ENCODE measurements at regions not wholly inside any gene's neighbourhood (a gene's known extent, or its start where the extent isn't known, plus 50 kb on each side); places are given as distances from the start of the nearest gene placed in this dataset.

- no peak for DNase-seq (ENCODE audit: low read depth)
- TF ChIP-seq, protein P1, sequence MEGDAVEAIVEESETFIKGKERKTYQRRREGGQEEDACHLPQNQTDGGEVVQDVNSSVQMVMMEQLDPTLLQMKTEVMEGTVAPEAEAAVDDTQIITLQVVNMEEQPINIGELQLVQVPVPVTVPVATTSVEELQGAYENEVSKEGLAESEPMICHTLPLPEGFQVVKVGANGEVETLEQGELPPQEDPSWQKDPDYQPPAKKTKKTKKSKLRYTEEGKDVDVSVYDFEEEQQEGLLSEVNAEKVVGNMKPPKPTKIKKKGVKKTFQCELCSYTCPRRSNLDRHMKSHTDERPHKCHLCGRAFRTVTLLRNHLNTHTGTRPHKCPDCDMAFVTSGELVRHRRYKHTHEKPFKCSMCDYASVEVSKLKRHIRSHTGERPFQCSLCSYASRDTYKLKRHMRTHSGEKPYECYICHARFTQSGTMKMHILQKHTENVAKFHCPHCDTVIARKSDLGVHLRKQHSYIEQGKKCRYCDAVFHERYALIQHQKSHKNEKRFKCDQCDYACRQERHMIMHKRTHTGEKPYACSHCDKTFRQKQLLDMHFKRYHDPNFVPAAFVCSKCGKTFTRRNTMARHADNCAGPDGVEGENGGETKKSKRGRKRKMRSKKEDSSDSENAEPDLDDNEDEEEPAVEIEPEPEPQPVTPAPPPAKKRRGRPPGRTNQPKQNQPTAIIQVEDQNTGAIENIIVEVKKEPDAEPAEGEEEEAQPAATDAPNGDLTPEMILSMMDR (IDR thresholded peaks at IDR 0.05; ENCODE audit: insufficient read depth, low read length, poor library complexity, severe bottlenecking), result no peak
- peaks cover 2% of the 10 kb centered on the region for H3K27me3 ChIP-seq (ENCODE audit: control insufficient read depth, insufficient read depth, low read length)
- H3K4me3 ChIP-seq (ENCODE audit: low read depth, low read length), result no peak overlapping the region
- no peaks in the 10 kb centered on the region for H3K36me3 ChIP-seq (ENCODE audit: control insufficient read depth, insufficient read depth, low read length)
These were observed 456.3 kb downstream of the MATN1 start for GRCh38 chr1:30267046-30267445.

- Histone ChIP-seq H3K27me3 (ENCODE audit: control insufficient read depth, insufficient read depth, low read length) (peaks cover 2% of the 10 kb centered on the region), H3K36me3 (ENCODE audit: control insufficient read depth, insufficient read depth, low read length) (no peaks in the 10 kb centered on the region), H3K4me3 (ENCODE audit: low read depth, low read length) (no peak overlapping the region)
- no peak for DNase-seq (ENCODE audit: low read depth)
- TF ChIP-seq, protein P1 (IDR thresholded peaks at IDR 0.05; ENCODE audit: insufficient read depth, low read length, poor library complexity, severe bottlenecking), result no peak
These were observed 458.0 kb downstream of the MATN1 start for GRCh38 chr1:30265127-30266070.

DNA sequence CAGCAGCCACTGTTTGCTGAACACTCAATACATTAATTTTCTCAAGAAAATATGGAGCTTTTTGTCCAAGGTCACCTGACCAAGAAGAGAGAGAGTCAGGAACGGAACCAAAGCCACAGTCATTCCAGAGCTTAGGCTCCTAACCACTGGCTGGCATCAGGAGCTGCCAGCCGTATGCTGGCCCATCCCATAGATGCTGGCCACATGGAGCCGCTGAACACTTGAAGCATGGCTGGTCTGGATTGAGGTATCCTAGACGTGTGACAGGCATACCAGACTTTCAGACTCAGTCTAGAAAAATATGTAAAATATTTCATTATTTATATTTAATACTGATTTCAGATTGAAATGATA is 458.7 kb downstream of the MATN1 start:
- peaks cover 2% of the 10 kb centered on the region for H3K27me3 ChIP-seq (ENCODE audit: control insufficient read depth, insufficient read depth, low read length)
- H3K4me3 ChIP-seq (ENCODE audit: low read depth, low read length), result no peak overlapping the region
- no peak for DNase-seq (ENCODE audit: low read depth)
- H3K36me3 ChIP-seq (ENCODE audit: control insufficient read depth, insufficient read depth, low read length), result no peaks in the 10 kb centered on the region
- TF ChIP-seq, protein P1 (IDR thresholded peaks at IDR 0.05; ENCODE audit: insufficient read depth, low read length, poor library complexity, severe bottlenecking), result no peak

DNA sequence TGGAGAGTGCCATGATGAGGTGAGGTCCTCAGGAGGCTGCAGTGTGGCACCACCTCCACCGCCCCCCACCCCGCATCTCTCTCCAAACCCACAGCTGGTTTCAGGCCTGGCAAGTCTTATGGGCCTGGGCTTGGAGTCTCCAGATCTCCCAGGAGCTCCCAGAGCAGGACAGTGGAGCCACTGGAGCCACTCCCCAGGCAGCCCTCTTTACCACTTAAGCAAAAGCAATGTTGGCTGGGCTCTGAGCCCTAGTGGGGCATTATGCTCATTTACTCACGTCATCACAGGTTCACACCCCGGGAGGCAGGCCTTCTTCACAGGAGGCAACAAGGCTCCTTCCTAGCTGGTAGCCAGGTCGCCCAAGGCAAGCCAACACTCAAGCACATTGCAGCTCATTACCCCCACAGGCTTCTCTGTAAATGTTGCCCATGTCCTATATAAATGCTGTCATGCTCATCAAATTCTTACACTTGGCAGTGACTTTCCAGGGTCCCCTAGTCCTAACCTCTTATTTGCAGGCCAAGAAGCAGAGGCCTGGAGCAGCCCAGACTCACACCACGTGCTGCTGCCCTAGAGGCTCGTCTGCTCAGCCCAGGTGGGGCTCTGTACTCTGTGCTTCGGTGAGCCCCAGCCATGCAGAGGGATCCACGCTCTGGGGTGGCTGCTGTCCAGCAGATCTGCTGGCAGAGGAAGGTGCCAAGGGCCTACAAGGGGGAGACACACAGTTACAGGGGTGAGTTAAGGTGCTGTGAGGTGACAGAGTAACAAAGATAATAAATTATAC is 459.3 kb downstream of the MATN1 start:
- no peak for DNase-seq (ENCODE audit: low read depth)
- no peaks in the 10 kb centered on the region for H3K36me3 ChIP-seq (ENCODE audit: control insufficient read depth, insufficient read depth, low read length)
- peaks cover 2% of the 10 kb centered on the region for H3K27me3 ChIP-seq (ENCODE audit: control insufficient read depth, insufficient read depth, low read length)
- TF ChIP-seq, protein P1 (IDR thresholded peaks at IDR 0.05; ENCODE audit: insufficient read depth, low read length, poor library complexity, severe bottlenecking), result no peak
- no peak overlapping the region for H3K4me3 ChIP-seq (ENCODE audit: low read depth, low read length)

- Histone ChIP-seq H3K36me3 (ENCODE audit: control insufficient read depth, insufficient read depth, low read length) (no peaks in the 10 kb centered on the region), H3K4me3 (ENCODE audit: low read depth, low read length) (no peak overlapping the region), H3K27me3 (ENCODE audit: control insufficient read depth, insufficient read depth, low read length) (peaks cover 5% of the 10 kb centered on the region)
- DNase-seq (ENCODE audit: low read depth), result no peak
- TF ChIP-seq, protein P1 (IDR thresholded peaks at IDR 0.05; ENCODE audit: insufficient read depth, low read length, poor library complexity, severe bottlenecking), result no peak
These were observed 460.0 kb downstream of the MATN1 start for GRCh38 chr1:30263405-30263804.

Measured in kidney epithelial cell (primary cell).